HL-60 (cell line): ENCODE measurements at regions not wholly inside any gene's neighbourhood (a gene's known extent, or its start where the extent isn't known, plus 50 kb on each side); places are given as distances from the start of the nearest gene placed in this dataset.

Experiments used
- CTCF ChIP-seq: IDR thresholded peaks from one replicate; pipeline ENCODE4 v1.5.1; 2011; ENCODE audit warnings: low read length, control low read depth, inconsistent platforms; ENCODE audit not compliant: insufficient read depth
- POLR2AphosphoS5 ChIP-seq: IDR thresholded peaks from 2 replicates; pipeline ENCODE4 v1.6.1; 2012; ENCODE audit warnings: low read depth

DNA sequence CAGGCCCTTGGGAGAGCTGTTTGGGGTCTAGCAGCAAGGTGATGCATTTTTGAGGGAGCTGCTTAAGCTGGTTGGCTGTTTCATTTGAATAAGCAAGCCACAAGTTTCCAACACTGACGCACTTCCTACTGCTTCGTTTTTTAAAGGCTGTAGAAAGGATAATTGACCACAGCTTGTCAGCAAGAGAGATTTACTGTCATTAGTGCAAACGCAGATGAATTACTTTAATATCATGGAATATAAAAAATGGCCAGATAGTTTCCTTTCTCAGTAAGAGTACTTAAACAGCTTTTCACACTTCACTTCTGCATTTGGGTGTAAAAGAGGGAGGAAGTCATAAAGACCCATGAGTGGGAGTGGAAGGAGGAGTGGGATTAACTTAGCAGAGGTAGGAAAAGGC lies 61.5 kb downstream of the FZD1 start:
- TF ChIP-seq CTCF (no peak), POLR2AphosphoS5 (no peak)
